H1 (cell line): ENCODE measurements at regions not wholly inside any gene's neighbourhood (a gene's known extent, or its start where the extent isn't known, plus 50 kb on each side); places are given as distances from the start of the nearest gene placed in this dataset.

ENCODE experiments used
- CTCF ChIA-PET: fragments of 300-600 bp; sonication (Branson Sonifier 250); formaldehyde crosslinking; loops from one replicate; lab custom pipeline; 2021; ENCODE audit not compliant: partially characterized antibody; lab: Charles Lee
- POLR2A ChIA-PET: fragments of 300-600 bp; sonication (Branson Sonifier 250); formaldehyde crosslinking; loops from one replicate; lab custom pipeline; 2021; ENCODE audit warnings: inconsistent platforms; ENCODE audit not compliant: partially characterized antibody; lab: Charles Lee
- DNase-seq, 2 experiments: peaks; one replicate each; pipeline versions ENCODE4 v3.0.0 to v3.0.0-alpha.2; 2010 to 2022; ENCODE audit warnings: low spot score in 2 of 2, low read depth in 1 of 2, mixed read lengths in 1 of 2
- FAIRE-seq: peaks from 2 replicates; lab custom pipeline; 2011; peaks lifted over from hg19 to GRCh38; lab: Jason Lieb, UNC
- H2AFZ ChIP-seq: 2 replicates; pipeline ENCODE4 v1.8.1; 2012; ENCODE audit warnings: low read length, inconsistent platforms
- H2AK5ac ChIP-seq: 2 replicates; pipeline ENCODE4 v1.6.1; 2013; ENCODE audit warnings: low read depth, low read length
- H2BK120ac ChIP-seq: replicated peaks from 2 replicates; pipeline ENCODE3; 2013; ENCODE audit warnings: low read depth, low read length, inconsistent platforms
- H2BK12ac ChIP-seq: 2 replicates; pipeline ENCODE4 v1.6.1; 2013; ENCODE audit warnings: low read depth, low read length
- H2BK15ac ChIP-seq: 2 replicates; pipeline ENCODE4 v1.6.1; 2013; ENCODE audit warnings: low read length
- H2BK20ac ChIP-seq: 2 replicates; pipeline ENCODE4 v1.6.1; 2013; ENCODE audit warnings: low read length
- H2BK5ac ChIP-seq: 2 replicates; pipeline ENCODE4 v1.6.1; 2013; ENCODE audit warnings: low read depth, low read length
- H3K14ac ChIP-seq: 2 replicates; pipeline ENCODE4 v1.6.1; 2013; ENCODE audit warnings: inconsistent platforms; ENCODE audit not compliant: insufficient read length
- H3K18ac ChIP-seq: 2 replicates; pipeline ENCODE4 v1.6.1; 2013; ENCODE audit warnings: low read length; ENCODE audit errors: extremely low read depth
- H3K23ac ChIP-seq: 2 replicates; pipeline ENCODE4 v1.6.1; 2013; ENCODE audit warnings: inconsistent platforms; ENCODE audit not compliant: insufficient read length
- H3K23me2 ChIP-seq: 2 replicates; pipeline ENCODE4 v1.6.1; 2013; ENCODE audit warnings: low read depth, low read length
- H3K27ac ChIP-seq: 2 replicates; pipeline ENCODE4 v1.6.1; 2011; ENCODE audit warnings: low read depth, low read length, inconsistent platforms
- H3K27me3 ChIP-seq, 4 experiments: replicated peaks in 1 of 4; 1 replicate in 1 of 4; 2 replicates in 3 of 4; pipeline versions ENCODE4 v1.6.1 to v1.8.1; 2011 to 2013; ENCODE audit warnings: low read length in 3 of 4, mild to moderate bottlenecking in 3 of 4, inconsistent platforms in 2 of 4, mixed read lengths in 2 of 4, moderate library complexity in 1 of 4; ENCODE audit not compliant: control insufficient read depth in 3 of 4, insufficient read depth in 3 of 4; ENCODE audit errors: extremely low read depth in 1 of 4
- H3K36me3 ChIP-seq, 4 experiments: 2 replicates each; pipeline versions ENCODE4 v1.6.1 to v1.8.1; 2011 to 2013; ENCODE audit warnings: mild to moderate bottlenecking in 4 of 4, low read length in 3 of 4, moderate library complexity in 2 of 4, control low read depth in 1 of 4, inconsistent platforms in 1 of 4; ENCODE audit not compliant: insufficient read depth in 4 of 4, control insufficient read depth in 2 of 4
- H3K4ac ChIP-seq: replicated peaks from 2 replicates; pipeline ENCODE3; 2013; ENCODE audit warnings: low read length, low read depth, mixed read lengths, inconsistent platforms; ENCODE audit not compliant: insufficient read length
- H3K4me1 ChIP-seq, 4 experiments: replicated peaks in 1 of 4; 1 replicate in 1 of 4; 2 replicates in 3 of 4; pipeline versions ENCODE4 v1.6.1 to v1.8.1; 2011 to 2013; ENCODE audit warnings: low read length in 3 of 4, inconsistent platforms in 2 of 4, mixed read lengths in 1 of 4; ENCODE audit not compliant: insufficient read depth in 4 of 4, control insufficient read depth in 3 of 4
- H3K4me2 ChIP-seq, 2 experiments: 2 replicates each; pipeline versions ENCODE4 v1.6.1 to v1.8.1; 2011 to 2013; ENCODE audit warnings: low read depth in 2 of 2, low read length in 2 of 2, control low read depth in 1 of 2, inconsistent platforms in 1 of 2, mild to moderate bottlenecking in 1 of 2; ENCODE audit not compliant: insufficient read depth in 1 of 2
- H3K4me3 ChIP-seq, 4 experiments: fragments of 200-600, 300-600 bp in 1 of 4; sonication (generic), shearing (Covaris generic), sonication (Bioruptor Twin) in 1 of 4; 2 replicates each; pipeline versions ENCODE4 v1.5.1 to v1.8.1; 2011 to 2016; ENCODE audit warnings: low read length in 4 of 4, low read depth in 3 of 4, control low read depth in 2 of 4, inconsistent platforms in 2 of 4, mild to moderate bottlenecking in 2 of 4, mixed read lengths in 1 of 4, moderate library complexity in 1 of 4; ENCODE audit not compliant: insufficient read depth in 2 of 4; ENCODE audit errors: extremely low read depth in 1 of 4
- H3K56ac ChIP-seq: replicated peaks from 2 replicates; pipeline ENCODE3; 2013; ENCODE audit warnings: low read depth, mild to moderate bottlenecking, mixed read lengths, low read length, inconsistent platforms; ENCODE audit not compliant: insufficient read length
- H3K79me1 ChIP-seq: 2 replicates; pipeline ENCODE4 v1.6.1; 2013; ENCODE audit warnings: low read depth, low read length, control low read depth
- H3K79me2 ChIP-seq, 2 experiments: 2 replicates each; pipeline versions ENCODE4 v1.6.1 to v1.8.1; 2012 to 2013; ENCODE audit warnings: low read length in 2 of 2, mild to moderate bottlenecking in 2 of 2, inconsistent platforms in 1 of 2; ENCODE audit not compliant: insufficient read depth in 2 of 2, control insufficient read depth in 1 of 2
- H3K9ac ChIP-seq, 4 experiments: replicated peaks in 1 of 4; 1 replicate in 1 of 4; 2 replicates in 3 of 4; pipeline versions ENCODE4 v1.6.1 to v1.8.1; 2011 to 2013; ENCODE audit warnings: low read depth in 3 of 4, low read length in 3 of 4, control low read depth in 2 of 4, mild to moderate bottlenecking in 2 of 4, moderate library complexity in 2 of 4, inconsistent platforms in 1 of 4; ENCODE audit errors: extremely low read depth in 1 of 4
- H3K9me3 ChIP-seq, 2 experiments: 2 replicates each; pipeline versions ENCODE4 v1.6.1 to v1.8.1; 2012 to 2013; ENCODE audit warnings: mild to moderate bottlenecking in 2 of 2, moderate library complexity in 2 of 2, control low read depth in 1 of 2, inconsistent platforms in 1 of 2, low read depth in 1 of 2, low read length in 1 of 2, mixed read lengths in 1 of 2; ENCODE audit not compliant: insufficient read depth in 2 of 2
- H4K20me1 ChIP-seq, 2 experiments: replicated peaks in 1 of 2; 2 replicates each; pipeline versions ENCODE3 to v1.8.1; 2011 to 2013; ENCODE audit warnings: inconsistent platforms in 2 of 2, low read length in 2 of 2, mild to moderate bottlenecking in 1 of 2; ENCODE audit not compliant: insufficient read depth in 2 of 2, control insufficient read depth in 1 of 2
- H4K5ac ChIP-seq: 2 replicates; pipeline ENCODE4 v1.6.1; 2013; ENCODE audit warnings: low read length, low read depth, mixed read lengths, inconsistent platforms; ENCODE audit not compliant: insufficient read length
- H4K8ac ChIP-seq: 2 replicates; pipeline ENCODE4 v1.8.0; 2013; ENCODE audit warnings: mild to moderate bottlenecking, moderate library complexity, low read length, inconsistent platforms; ENCODE audit not compliant: insufficient read depth; ENCODE audit errors: extremely low read depth
- H4K91ac ChIP-seq: replicated peaks from 2 replicates; pipeline ENCODE3; 2013; ENCODE audit warnings: low read length, mixed read lengths, inconsistent platforms; ENCODE audit not compliant: insufficient read length
- YY1 ChIP-seq: IDR thresholded peaks from 2 replicates; pipeline ENCODE4 v1.6.1; 2011; ENCODE audit warnings: low read depth, mild to moderate bottlenecking, low read length
- WGBS, 2 experiments: shearing (Covaris generic) in 1 of 2; methylation state at CpG; one replicate each; pipeline versions ENCODE4 v1.1.6 to v1.1.7; 2013 to 2015; ENCODE audit warnings: low lambda C conversion rate in 2 of 2, mixed read lengths in 2 of 2, inconsistent platforms in 1 of 2, low coverage in 1 of 2, missing lambda C conversion rate in 1 of 2; ENCODE audit not compliant: insufficient replicate concordance in 2 of 2, insufficient coverage in 1 of 2, insufficient read length in 1 of 2; ENCODE audit errors: extremely low coverage in 1 of 2, missing lambda C conversion rate in 1 of 2; 5-methylcytosine and 5-hydroxymethylcytosine counted together
- TF ChIP-seq, protein P1 (sequence below), 3 experiments: IDR thresholded peaks; 1 replicate in 2 of 3; 2 replicates in 1 of 3; pipeline versions ENCODE4 v1.5.1 to v1.6.1; 2011; ENCODE audit warnings: low read length in 3 of 3, mild to moderate bottlenecking in 3 of 3, inconsistent platforms in 2 of 3, low read depth in 1 of 3, moderate library complexity in 1 of 3; ENCODE audit not compliant: insufficient read depth in 1 of 3; ENCODE audit errors: control extremely low read depth in 1 of 3

DNA sequence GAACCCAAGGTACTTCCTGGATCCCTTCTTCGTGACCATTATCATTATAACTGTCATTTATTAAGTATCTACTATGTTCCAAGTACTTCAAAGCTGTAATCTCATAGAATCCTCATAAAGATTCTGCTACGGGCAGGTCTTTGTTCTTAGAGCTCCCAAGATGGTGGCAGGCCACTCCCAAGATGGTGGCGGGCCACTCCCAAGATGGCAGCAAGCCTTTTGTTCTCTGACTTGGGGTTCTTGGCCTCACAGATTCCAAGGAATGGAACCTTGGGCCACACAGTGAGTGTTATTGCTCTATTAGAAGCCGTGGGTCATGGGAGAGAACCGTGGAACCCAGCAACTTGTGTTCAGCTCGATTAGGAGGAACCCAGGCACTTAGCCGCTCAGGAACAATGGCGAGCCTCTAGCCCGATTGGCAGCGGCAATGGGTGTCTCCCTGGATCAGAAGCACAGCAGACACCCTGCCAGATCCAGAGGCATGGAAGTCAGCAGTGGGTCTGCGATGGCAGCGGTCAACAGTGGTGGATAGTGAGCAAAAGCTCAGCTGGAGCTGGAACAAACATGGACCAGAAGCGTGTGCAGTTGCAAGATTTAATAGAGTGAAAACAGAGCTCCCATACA lies 193.7 kb upstream of the BTG1 start:
- H2BK15ac ChIP-seq: no peak overlapping the region
- no peak overlapping the region for H2BK12ac ChIP-seq
- no peak overlapping the region for H3K14ac ChIP-seq
- no peaks in the 10 kb centered on the region for H3K23me2 ChIP-seq
- H2AK5ac ChIP-seq: no peak overlapping the region
- no peak overlapping the region for H4K91ac ChIP-seq
- no peak overlapping the region for H2BK120ac ChIP-seq
- H3K4me2 ChIP-seq: no peak overlapping the region
- no peaks in the 10 kb centered on the region for H3K79me1 ChIP-seq
- H3K4me1 ChIP-seq: no peaks in the 10 kb centered on the region
- TF ChIP-seq, protein P1, sequence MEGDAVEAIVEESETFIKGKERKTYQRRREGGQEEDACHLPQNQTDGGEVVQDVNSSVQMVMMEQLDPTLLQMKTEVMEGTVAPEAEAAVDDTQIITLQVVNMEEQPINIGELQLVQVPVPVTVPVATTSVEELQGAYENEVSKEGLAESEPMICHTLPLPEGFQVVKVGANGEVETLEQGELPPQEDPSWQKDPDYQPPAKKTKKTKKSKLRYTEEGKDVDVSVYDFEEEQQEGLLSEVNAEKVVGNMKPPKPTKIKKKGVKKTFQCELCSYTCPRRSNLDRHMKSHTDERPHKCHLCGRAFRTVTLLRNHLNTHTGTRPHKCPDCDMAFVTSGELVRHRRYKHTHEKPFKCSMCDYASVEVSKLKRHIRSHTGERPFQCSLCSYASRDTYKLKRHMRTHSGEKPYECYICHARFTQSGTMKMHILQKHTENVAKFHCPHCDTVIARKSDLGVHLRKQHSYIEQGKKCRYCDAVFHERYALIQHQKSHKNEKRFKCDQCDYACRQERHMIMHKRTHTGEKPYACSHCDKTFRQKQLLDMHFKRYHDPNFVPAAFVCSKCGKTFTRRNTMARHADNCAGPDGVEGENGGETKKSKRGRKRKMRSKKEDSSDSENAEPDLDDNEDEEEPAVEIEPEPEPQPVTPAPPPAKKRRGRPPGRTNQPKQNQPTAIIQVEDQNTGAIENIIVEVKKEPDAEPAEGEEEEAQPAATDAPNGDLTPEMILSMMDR (IDR thresholded peaks at IDR 0.05; ENCODE audit: control extremely low read depth in 1 of 3, insufficient read depth in 1 of 3, low read depth in 1 of 3, low read length in 3 of 3): no peak
- TF ChIP-seq YY1: peak; percentile 70
- no peak overlapping the region for H2AFZ ChIP-seq
- FAIRE-seq (no peak), DNase-seq (no peak)
- H3K36me3 ChIP-seq: no peaks in the 10 kb centered on the region
- H4K5ac ChIP-seq: no peak overlapping the region
- no peaks in the 10 kb centered on the region for H4K20me1 ChIP-seq
- H3K9me3 ChIP-seq: peaks cover 0 to 2% of the 10 kb centered on the region in 2 experiments; a peak in 1 of 4 replicates
- no peak overlapping the region for H3K56ac ChIP-seq
- H3K27me3 ChIP-seq: no peaks in the 10 kb centered on the region
- H2BK20ac ChIP-seq: no peak overlapping the region
- no peak overlapping the region for H3K23ac ChIP-seq
- H3K9ac ChIP-seq: no peak overlapping the region
- ChIA-PET POLR2A (no interaction called here), CTCF (no interaction called here)
- H3K27ac ChIP-seq: no peak overlapping the region
- H3K4ac ChIP-seq: no peak overlapping the region
- H3K4me3 ChIP-seq: no peak overlapping the region
- H3K79me2 ChIP-seq: no peaks in the 10 kb centered on the region
- WGBS, 2 experiments: 85% methylated on average over 13 of the region's 13 CpGs; no CpG with 5 or more reads in 1 of the 2 experiments
- no peak overlapping the region for H3K18ac ChIP-seq
- H2BK5ac ChIP-seq: no peak overlapping the region
- no peak overlapping the region for H4K8ac ChIP-seq
